ENCODE measurements at regions not wholly inside any gene's neighbourhood (a gene's known extent, or its start where the extent isn't known, plus 50 kb on each side); places are given as distances from the start of the nearest gene placed in this dataset.
"Not testable (repeated sequence)": the region's sequence is repeated elsewhere in the genome, so short reads cannot be mapped to it uniquely, and the experiment has no call there.

DNA sequence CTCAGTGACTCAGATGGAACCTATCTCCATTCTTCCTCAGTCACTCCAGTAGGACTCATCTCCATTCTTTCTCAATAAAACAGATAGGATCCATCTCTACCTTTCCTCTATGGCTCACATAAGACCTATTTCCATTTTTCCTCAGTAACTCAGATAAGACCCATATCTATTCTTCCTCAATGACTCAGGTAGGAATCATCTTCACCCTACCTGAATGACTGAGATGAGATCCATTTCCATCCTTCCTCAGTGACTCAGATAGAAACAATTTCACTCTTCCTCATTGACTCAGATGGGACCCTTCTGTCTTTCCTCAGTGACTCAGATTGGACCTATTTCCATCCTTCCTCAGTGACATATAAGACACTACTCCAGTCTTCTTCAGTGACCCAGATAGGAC, 165.1 kb downstream of the FBXO4 start:
- no peak for DNase-seq

DNA sequence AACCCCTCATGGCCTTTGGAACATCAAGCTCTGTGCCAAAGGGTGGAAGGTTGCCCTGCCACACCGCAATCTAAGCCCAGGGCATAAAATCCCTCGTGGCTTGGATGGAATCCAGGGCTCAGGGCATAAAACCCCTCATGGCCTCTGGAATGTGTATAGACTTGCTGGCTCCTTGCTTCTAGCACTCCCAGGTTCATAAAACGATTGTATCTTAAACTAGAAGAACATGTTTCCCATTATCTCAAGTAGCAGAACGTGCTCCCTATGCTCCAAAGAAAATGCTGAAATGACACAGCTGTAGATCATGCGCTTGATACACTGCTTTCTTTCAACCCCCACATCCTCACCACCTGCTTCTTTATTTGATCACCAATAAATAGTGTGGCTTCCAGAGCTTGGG, 174.8 kb downstream of the FBXO4 start:
- DNase-seq = not testable (repeated sequence)

DNA sequence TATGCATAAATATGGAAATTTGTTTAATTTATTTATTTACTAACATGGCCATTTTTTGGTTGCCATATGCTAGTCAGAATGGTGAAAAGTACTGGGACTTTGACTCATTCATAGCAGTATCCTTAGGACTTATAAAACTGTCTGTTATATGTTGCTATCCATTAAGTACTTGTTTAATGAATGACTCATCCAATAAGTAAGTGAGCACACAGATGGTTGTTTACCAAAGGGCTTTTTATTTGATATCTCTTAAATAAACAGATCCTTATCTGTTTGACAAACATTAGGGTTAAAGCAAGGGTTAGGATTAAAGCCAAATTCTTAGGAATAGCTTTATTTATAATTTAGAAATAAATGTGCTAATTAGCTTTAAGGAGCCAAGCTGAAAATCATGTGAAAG, 183.4 kb downstream of the FBXO4 start:
- no peak for DNase-seq

DNA sequence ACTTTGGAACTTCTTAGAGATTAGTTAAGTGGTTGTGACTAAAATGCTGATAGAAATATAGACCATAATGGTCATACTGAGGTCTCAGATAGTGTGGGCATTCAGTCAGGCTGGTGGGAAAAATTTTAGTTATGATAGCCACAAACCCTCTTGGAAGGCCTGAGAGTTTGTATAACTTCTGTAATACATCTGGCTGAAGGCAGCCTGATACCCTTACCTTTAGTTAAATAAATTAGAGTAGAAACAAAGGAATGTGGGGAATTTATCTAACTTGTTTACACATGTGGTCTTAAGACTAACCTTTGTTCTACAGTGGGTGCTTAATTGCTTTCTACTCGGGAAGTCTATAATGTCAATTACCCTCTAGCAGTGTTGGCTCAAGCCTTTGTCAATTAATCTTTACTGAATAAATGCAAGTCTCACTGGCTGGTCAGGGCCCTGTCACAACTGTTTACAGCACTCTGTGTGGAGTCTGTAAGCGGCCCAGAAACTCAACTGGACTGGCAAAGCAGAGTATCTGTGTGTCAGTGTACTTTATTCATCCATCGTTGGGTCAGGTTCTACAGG, 184.0 kb downstream of the FBXO4 start:
- no peak for DNase-seq

DNA sequence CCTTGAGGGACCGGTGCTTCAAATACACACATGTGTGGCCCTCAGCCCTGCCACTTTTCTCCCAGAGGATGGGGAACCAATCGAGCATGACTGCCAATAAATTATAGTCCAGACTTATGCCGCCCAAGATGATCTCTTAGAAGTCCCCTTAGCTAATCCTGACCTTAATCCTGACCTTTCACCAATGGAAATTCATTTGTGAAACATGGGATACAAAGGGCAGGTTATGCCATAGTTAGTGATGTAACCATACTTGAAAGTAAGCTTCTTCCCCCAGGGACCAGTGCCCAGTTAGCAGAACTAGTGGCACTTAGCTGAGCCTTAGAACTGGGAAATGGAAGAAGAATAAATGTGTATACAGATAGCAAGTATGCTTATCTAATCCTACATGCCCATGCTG, 190.6 kb downstream of the FBXO4 start:
- DNase-seq = not testable (repeated sequence)

DNA sequence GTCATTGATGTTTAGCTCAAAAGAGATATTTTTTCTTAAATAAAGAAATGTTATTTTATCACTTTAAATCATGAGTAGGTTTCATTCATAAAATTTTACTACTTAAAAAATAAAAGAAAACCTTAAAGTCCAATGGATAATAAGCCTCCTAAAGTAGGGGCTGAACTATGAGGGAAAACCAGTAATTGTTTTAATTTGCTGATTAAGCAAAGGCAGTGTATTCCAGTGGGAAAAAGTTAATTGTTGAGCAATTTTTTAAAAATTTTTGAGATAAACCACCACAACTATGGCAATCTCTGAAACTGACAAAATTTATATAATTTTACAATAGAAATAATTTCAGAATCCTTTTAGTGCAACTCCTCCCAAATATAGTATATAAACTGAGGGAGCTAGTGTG, 195.0 kb downstream of the FBXO4 start:
- DNase-seq = no peak

DNA sequence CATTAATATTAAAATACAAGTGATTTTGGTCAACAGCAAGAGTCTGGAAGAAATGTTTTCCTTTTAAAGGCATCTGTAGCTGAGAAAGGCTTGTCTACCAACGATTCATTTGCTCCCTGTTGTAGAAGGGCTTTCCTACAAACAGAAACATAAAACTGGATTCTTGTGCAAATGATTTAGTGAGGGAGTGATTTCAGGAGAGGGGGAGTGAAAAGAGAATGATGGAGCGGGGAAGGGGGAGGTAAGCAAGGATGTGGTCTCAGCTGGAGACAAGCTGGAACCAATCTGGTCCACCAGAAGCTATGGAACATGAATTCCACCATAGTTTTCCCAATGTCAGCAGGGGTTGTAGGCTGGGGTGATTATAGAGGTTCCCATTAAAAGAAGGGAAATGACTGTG, 196.3 kb downstream of the FBXO4 start:
- no peak for DNase-seq

DNA sequence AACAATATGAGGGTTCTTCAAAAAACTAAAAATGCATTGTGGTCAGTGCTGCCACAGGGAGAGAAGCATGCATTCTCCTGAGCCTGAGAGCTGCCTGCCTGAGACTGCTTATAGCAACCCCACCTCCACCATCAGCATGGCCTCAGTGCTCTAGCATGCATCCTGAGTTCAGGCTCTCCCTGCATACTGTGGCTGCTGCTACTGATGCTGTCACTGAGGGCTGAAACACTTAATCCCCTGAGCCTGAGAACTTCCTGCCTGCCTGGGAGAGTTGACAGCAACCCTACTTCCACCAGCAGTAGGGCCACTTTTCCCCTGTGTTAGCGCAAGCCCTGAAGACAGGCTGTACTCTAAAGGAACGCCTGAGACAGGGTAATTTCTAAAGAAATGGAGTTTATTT, 206.0 kb downstream of the FBXO4 start:
- no peak for DNase-seq

GRCh38 chr5:42143361-42143760, 218.3 kb downstream of the FBXO4 start:
- DNase-seq = no peak

- no peak for DNase-seq
Observed at GRCh38 chr5:42148813-42149212, 223.7 kb downstream of the FBXO4 start.

- no peak for DNase-seq
Observed at GRCh38 chr5:42157215-42157614, 232.1 kb downstream of the FBXO4 start.

- no peak for DNase-seq
Observed at GRCh38 chr5:42163083-42163482, 238.0 kb downstream of the FBXO4 start.

DNA sequence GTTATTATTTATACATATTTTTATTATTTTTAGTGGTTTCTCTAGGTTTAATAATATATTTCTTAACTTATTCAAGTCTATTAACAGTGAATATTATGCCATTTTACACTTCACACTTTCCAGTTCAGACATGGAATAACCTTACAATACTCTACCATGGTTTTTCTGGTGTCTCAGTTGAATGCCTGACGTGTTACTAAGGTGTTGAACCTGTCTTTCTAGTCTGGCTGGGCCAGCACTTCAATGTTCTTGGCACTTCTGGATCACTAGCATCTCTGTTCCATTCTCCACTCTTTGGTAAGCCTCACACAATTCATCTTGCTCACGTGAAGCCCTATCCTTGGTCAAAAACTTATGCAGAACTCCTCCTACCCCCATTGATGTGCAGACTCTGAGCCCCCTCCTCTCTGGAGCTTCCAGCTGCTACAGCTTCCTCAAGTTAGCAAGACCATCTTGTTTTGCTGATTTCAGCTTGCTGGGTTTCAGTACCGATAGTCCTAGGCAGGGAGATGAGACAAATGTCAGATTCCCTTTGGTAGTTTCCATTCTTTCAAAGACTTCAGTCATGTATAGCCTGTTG, 243.1 kb downstream of the FBXO4 start:
- DNase-seq = no peak

- not testable (repeated sequence) for DNase-seq
Observed at GRCh38 chr5:42176118-42176517, 247.1 kb upstream of the GHR start.

GRCh38 chr5:42179843-42180242, 243.4 kb upstream of the GHR start:
- not testable (repeated sequence) for DNase-seq

DNA sequence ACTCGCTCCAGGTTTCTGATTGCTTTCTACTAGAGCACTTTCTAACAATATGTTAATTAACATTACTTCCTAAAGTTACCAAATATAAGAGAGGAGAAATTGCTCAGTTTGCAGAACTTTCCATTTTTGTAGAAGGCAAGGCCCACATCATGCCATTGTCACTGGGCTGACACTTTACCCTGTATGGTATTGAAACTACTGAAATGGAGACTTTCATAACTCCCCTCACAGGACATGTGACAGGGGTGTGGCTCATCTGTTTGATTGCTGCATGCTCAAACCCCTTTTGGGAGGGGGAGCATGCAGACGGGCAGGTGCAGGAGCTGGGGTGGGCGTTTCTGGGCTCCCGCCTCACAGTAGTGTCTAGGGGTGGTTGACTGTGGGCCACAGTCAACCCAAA, 206.3 kb upstream of the GHR start:
- no peak for DNase-seq

DNA sequence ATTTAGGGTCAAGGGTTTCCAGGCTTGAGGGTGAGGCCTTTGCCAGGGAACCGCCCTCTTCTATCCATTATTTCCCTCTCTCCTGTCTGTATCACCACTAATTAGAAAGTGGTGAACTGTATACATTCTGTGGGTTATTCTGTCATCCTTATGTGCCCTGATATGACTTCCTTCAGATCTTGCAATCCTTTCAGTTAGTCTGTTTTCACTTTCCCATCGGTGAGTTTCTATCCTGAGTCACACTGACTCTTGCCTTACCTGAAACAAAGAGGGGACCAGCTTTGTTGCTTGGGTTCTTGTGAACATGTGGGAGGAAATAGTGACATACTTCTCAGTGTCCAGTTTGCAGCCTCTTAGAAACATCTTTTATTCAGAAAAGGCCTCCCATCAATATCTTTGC, 205.4 kb upstream of the GHR start:
- no peak for DNase-seq

- DNase-seq = no peak
Observed at GRCh38 chr5:42225009-42225408, 198.2 kb upstream of the GHR start.

GRCh38 chr5:42228279-42228678, 195.0 kb upstream of the GHR start:
- DNase-seq = no peak

DNA sequence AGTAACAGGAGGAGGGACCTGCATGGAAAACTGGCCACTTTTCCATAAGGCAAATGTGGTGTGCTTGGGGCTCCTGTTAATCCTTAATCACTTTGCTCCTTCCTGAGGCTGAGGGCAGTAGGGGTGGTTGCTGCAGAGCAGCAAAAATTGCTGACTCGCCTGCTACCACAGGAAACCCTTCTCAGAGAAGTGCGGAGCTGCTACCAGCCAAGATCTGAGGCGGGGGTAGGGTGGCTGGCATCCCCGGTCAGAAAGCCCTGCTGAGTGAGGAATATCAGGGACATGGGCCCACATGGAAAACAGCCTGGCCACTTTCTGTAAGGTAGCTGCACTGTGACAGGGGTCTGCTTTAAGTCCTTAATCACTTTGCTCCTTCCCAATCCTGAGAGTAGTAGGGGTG, 192.4 kb upstream of the GHR start:
- no peak for DNase-seq

DNA sequence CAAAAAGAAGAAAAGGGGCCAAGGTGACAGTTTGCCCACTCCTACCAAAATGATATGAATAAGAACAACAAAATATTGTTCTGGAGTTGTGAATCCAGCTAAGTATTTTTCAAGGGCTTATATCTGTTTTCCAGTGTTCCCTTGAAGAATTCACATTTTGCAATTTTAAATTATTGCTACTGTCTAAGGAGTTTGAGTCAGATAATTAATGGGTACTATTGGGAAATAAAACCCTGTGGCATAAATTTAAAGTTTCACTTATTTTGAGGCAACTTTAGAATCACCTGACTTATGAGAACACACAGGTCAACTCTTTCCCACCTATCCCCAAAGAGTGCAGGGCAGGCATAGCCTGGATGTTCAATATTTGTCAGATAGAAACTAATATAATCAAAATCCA, 188.0 kb upstream of the GHR start:
- DNase-seq = no peak

GRCh38 chr5:42235837-42236236, 187.4 kb upstream of the GHR start:
- no peak for DNase-seq

GRCh38 chr5:42241636-42242035, 181.6 kb upstream of the GHR start:
- no peak for DNase-seq

GRCh38 chr5:42242210-42242609, 181.0 kb upstream of the GHR start:
- DNase-seq = no peak

DNA sequence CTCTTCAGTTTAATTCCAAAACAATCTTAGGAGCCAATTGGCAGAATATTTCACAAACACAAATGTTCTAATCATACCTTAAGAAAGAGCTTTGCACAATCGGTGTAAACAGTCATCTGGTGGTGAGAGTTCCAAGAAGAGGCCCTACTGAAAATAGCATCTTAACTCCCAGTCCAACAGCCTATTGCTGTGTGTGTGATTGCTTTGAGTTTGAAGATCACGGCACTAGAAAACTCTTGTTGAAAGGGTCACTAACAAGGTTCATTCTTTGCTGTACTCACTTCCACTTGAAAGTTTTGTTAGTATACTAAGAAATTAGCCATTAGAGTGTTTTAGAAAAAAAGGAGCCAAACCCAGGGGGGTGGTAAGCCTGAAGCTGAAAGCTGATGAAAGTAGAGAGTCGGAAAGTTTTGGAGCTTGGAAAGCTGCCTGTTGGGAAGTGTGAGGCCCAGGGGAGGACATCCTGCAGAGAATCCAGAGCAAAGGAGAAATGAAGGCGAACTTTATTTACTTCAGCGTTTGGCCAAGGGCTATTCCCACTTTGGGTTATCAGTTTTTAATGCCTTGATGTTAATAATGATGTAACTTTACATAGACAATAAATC, 180.3 kb upstream of the GHR start:
- no peak for DNase-seq
